ENCODE measurements at regions not wholly inside any gene's neighbourhood (a gene's known extent, or its start where the extent isn't known, plus 50 kb on each side); places are given as distances from the start of the nearest gene placed in this dataset.

DNA sequence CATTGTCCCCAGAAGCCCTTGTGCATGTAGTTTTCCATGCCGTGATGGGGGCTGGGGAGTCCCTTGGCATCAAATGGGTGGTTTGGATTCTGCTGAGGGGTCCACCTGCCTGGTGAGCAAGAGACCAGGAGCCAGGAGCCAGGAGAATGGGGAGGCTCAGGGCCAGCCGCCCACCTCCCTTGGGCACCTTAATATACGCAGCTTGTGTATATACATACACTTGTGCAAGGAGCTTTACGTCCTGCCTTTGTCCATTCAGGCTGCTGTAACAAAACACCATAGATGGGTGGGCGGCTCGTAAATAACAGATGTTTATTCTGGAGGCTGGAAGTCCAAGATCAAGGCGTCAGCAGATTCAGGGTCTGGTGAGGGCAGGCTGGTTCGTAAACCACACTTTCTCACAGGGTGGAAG is 62.5 kb downstream of the SMIM38 start:
- no peaks in the 10 kb centered on the region for H3K79me2 ChIP-seq (ENCODE audit: control insufficient read depth, insufficient read depth, low read length)
- peaks cover 4% of the 10 kb centered on the region for H3K27me3 ChIP-seq (ENCODE audit: control insufficient read depth, extremely low read depth, insufficient read depth, low read length)
- DNase-seq (ENCODE audit: low read depth, low spot score): no peak
- no peaks in the 10 kb centered on the region for H3K9me3 ChIP-seq (ENCODE audit: control insufficient read depth, low read depth, low read length)
- H3K4me1 ChIP-seq (ENCODE audit: control insufficient read depth, extremely low read depth, insufficient read depth, low read length): peaks cover 10% of the 10 kb centered on the region
- no peak overlapping the region for H2AFZ ChIP-seq (ENCODE audit: control insufficient read depth, low read length)
- no peaks in the 10 kb centered on the region for H3K9me1 ChIP-seq (ENCODE audit: control insufficient read depth, extremely low read depth, insufficient read depth, low read length)
- no peaks in the 10 kb centered on the region for H4K20me1 ChIP-seq (ENCODE audit: control insufficient read depth, extremely low read depth, insufficient read depth, low read length)
- H3K9ac ChIP-seq (ENCODE audit: control insufficient read depth, extremely low read depth, insufficient read depth, low read length): no peak overlapping the region
- no peaks in the 10 kb centered on the region for H3K36me3 ChIP-seq (ENCODE audit: control insufficient read depth in 2 of 2, extremely low read depth in 1 of 2, insufficient read depth in 2 of 2, low read length in 2 of 2)
- H3K27ac ChIP-seq (ENCODE audit: control insufficient read depth, insufficient read depth, low read length): no peak overlapping the region
- dilution Hi-C loops (cut with MboI; ENCODE audit: extremely low pct_ligation_motif_present, low sequenced_read_pairs): no loop called here
- H3K4me3 ChIP-seq (ENCODE audit: control insufficient read depth in 2 of 3, extremely low read depth in 1 of 3, insufficient read depth in 2 of 3, low read depth in 1 of 3, low read length in 3 of 3): no peak overlapping the region
- no peak for TF ChIP-seq CTCF (optimal IDR thresholded peaks at IDR 0.05 in 1 of 3, IDR thresholded peaks at IDR 0.05 in 1 of 3, conservative IDR thresholded peaks at IDR 0.05 in 1 of 3; ENCODE audit: extremely low read depth in 1 of 3, insufficient read depth in 2 of 3, low read length in 3 of 3)
- no peak for TF ChIP-seq EZH2 (IDR thresholded peaks at IDR 0.05; ENCODE audit: low read length)
- no peak overlapping the region for H3K4me2 ChIP-seq (ENCODE audit: control insufficient read depth, extremely low read depth, insufficient read depth, low read depth, low read length)
- no peak for FAIRE-seq

DNA sequence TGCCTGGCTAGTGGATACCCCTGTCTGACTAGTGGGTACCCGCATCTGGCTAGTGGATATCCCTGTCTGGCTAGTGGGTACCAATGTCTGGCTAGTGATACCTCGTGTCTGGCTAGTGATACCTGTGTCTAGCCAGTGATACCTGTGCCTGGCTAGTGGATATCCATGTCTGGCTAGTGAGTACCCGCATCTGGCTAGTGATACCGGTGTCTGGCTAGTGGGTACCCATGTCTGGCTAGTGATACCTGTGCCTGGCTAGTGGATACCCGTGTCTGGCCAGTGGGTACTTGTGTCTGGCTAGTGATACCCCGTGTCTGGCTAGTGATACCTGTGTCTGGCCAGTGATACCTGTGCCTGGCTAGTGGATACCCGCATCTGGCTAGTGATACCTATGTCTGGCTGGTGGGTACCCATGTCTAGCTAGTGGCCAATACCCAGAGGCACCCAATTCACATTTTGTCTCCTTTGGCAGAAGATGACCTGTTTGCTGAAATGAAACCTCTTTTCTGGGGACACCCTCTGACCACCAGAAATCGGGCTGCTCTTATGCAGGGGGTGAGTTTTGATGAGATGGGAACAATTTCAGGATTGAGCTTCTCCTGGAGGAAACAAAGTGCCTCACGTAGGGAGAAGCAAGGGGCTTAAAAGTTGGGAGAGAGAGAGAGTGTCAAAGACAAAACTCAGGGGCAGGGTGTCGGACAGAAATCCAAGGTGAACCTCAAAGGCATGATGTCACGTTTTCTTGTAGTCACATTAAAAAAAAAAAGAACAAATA is 63.4 kb downstream of the SMIM38 start:
- peaks cover 8% of the 10 kb centered on the region for H3K27me3 ChIP-seq (ENCODE audit: control insufficient read depth, extremely low read depth, insufficient read depth, low read length)
- H3K4me3 ChIP-seq (ENCODE audit: control insufficient read depth in 2 of 3, extremely low read depth in 1 of 3, insufficient read depth in 2 of 3, low read depth in 1 of 3, low read length in 3 of 3): no peak overlapping the region
- no peaks in the 10 kb centered on the region for H3K36me3 ChIP-seq (ENCODE audit: control insufficient read depth in 2 of 2, extremely low read depth in 1 of 2, insufficient read depth in 2 of 2, low read length in 2 of 2)
- H3K79me2 ChIP-seq (ENCODE audit: control insufficient read depth, insufficient read depth, low read length): no peaks in the 10 kb centered on the region
- peaks cover 10% of the 10 kb centered on the region for H3K4me1 ChIP-seq (ENCODE audit: control insufficient read depth, extremely low read depth, insufficient read depth, low read length)
- H3K9me3 ChIP-seq (ENCODE audit: control insufficient read depth, low read depth, low read length): no peaks in the 10 kb centered on the region
- dilution Hi-C loops (cut with MboI; ENCODE audit: extremely low pct_ligation_motif_present, low sequenced_read_pairs): no loop called here
- TF ChIP-seq EZH2 (IDR thresholded peaks at IDR 0.05; ENCODE audit: low read length) (no peak), CTCF (optimal IDR thresholded peaks at IDR 0.05 in 1 of 3, IDR thresholded peaks at IDR 0.05 in 1 of 3, conservative IDR thresholded peaks at IDR 0.05 in 1 of 3; ENCODE audit: extremely low read depth in 1 of 3, insufficient read depth in 2 of 3, low read length in 3 of 3) (no peak)
- no peak overlapping the region for H3K9ac ChIP-seq (ENCODE audit: control insufficient read depth, extremely low read depth, insufficient read depth, low read length)
- no peak for FAIRE-seq
- H3K27ac ChIP-seq (ENCODE audit: control insufficient read depth, insufficient read depth, low read length): no peak overlapping the region
- H3K9me1 ChIP-seq (ENCODE audit: control insufficient read depth, extremely low read depth, insufficient read depth, low read length): no peaks in the 10 kb centered on the region
- no peak for DNase-seq (ENCODE audit: low read depth, low spot score)
- H3K4me2 ChIP-seq (ENCODE audit: control insufficient read depth, extremely low read depth, insufficient read depth, low read depth, low read length): no peak overlapping the region
- H2AFZ ChIP-seq (ENCODE audit: control insufficient read depth, low read length): no peak overlapping the region
- H4K20me1 ChIP-seq (ENCODE audit: control insufficient read depth, extremely low read depth, insufficient read depth, low read length): no peaks in the 10 kb centered on the region
